ENCODE measurements at regions not wholly inside any gene's neighbourhood (a gene's known extent, or its start where the extent isn't known, plus 50 kb on each side); places are given as distances from the start of the nearest gene placed in this dataset.
"Not testable (repeated sequence)": the region's sequence is repeated elsewhere in the genome, so short reads cannot be mapped to it uniquely, and the experiment has no call there.

GRCh38 chr20:1742049-1742434, 84.5 kb upstream of the SIRPG start:
- DNase-seq: not testable (repeated sequence)

- no peak for DNase-seq
Observed at GRCh38 chr20:1741309-1742048, 83.9 kb upstream of the SIRPG start.

GRCh38 chr20:1737134-1737533, 79.6 kb upstream of the SIRPG start:
- DNase-seq: no peak

- no peak for DNase-seq
Observed at GRCh38 chr20:1735417-1736089, 78.0 kb upstream of the SIRPG start.

- DNase-seq: no peak
Observed at GRCh38 chr20:1734269-1734858, 76.8 kb upstream of the SIRPG start.

GRCh38 chr20:1731828-1732375, 74.3 kb upstream of the SIRPG start:
- not testable (repeated sequence) for DNase-seq

GRCh38 chr20:1730981-1731711, 73.6 kb upstream of the SIRPG start:
- DNase-seq: not testable (repeated sequence)

- not testable (repeated sequence) for DNase-seq
Observed at GRCh38 chr20:1727303-1727702, 69.7 kb upstream of the SIRPG start.

- no peak for DNase-seq
Observed at GRCh38 chr20:1724901-1725300, 67.3 kb upstream of the SIRPG start.

GRCh38 chr20:1722513-1723050, 65.0 kb upstream of the SIRPG start:
- no peak for DNase-seq

- DNase-seq: no peak
Observed at GRCh38 chr20:1721687-1722512, 64.3 kb upstream of the SIRPG start.

- DNase-seq: no peak
Observed at GRCh38 chr20:1720845-1721475, 63.4 kb upstream of the SIRPG start.

GRCh38 chr20:1720226-1720625, 62.6 kb upstream of the SIRPG start:
- no peak for DNase-seq

GRCh38 chr20:1718604-1719384, 61.2 kb upstream of the SIRPG start:
- no peak for DNase-seq

GRCh38 chr20:1712634-1713624, 55.4 kb upstream of the SIRPG start:
- DNase-seq: no peak

- DNase-seq: no peak
Observed at GRCh38 chr20:1711826-1712601, 54.4 kb upstream of the SIRPG start.

- DNase-seq: no peak
Observed at GRCh38 chr20:1711266-1711665, 53.7 kb upstream of the SIRPG start.

GRCh38 chr20:1710484-1710883, 52.9 kb upstream of the SIRPG start:
- DNase-seq: no peak
